D721Med (cell line): ENCODE measurements at regions not wholly inside any gene's neighbourhood (a gene's known extent, or its start where the extent isn't known, plus 50 kb on each side); places are given as distances from the start of the nearest gene placed in this dataset.

ENCODE experiments used
- DNase-seq: peaks from one replicate; pipeline ENCODE4 v3.0.0; 2011; ENCODE audit warnings: low spot score; ENCODE audit not compliant: insufficient read length
- FAIRE-seq: peaks from 2 replicates; lab custom pipeline; 2011; peaks lifted over from hg19 to GRCh38; lab: Jason Lieb, UNC
- TF ChIP-seq, protein P1 (sequence below): IDR thresholded peaks from 2 replicates; pipeline ENCODE4 v1.5.1; 2012; ENCODE audit warnings: mild to moderate bottlenecking, control low read depth; ENCODE audit not compliant: insufficient read depth; ENCODE audit errors: missing control alignments

DNA sequence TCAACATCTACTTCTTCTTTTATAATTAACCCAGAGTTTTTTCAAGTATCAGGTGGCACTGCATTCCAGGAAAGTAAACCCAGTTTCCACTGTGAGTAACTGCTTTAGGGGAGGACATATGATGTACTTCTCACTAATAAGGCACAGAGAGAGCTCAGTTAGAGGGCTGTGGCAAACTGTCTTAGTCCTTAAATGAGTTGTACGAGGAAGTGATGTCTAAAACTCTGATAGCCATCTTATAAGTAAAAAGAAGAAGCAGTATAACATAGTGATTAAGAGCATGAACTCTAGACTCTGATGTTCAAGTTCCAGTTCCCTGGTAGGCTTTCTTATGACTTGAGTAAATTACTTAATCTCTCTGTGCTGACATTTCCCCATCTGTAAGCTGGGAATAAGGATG, 58.7 kb upstream of the PTGS2 start:
- TF ChIP-seq, protein P1, sequence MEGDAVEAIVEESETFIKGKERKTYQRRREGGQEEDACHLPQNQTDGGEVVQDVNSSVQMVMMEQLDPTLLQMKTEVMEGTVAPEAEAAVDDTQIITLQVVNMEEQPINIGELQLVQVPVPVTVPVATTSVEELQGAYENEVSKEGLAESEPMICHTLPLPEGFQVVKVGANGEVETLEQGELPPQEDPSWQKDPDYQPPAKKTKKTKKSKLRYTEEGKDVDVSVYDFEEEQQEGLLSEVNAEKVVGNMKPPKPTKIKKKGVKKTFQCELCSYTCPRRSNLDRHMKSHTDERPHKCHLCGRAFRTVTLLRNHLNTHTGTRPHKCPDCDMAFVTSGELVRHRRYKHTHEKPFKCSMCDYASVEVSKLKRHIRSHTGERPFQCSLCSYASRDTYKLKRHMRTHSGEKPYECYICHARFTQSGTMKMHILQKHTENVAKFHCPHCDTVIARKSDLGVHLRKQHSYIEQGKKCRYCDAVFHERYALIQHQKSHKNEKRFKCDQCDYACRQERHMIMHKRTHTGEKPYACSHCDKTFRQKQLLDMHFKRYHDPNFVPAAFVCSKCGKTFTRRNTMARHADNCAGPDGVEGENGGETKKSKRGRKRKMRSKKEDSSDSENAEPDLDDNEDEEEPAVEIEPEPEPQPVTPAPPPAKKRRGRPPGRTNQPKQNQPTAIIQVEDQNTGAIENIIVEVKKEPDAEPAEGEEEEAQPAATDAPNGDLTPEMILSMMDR: no peak
- no peak for DNase-seq
- peak; percentile 6 for FAIRE-seq

DNA sequence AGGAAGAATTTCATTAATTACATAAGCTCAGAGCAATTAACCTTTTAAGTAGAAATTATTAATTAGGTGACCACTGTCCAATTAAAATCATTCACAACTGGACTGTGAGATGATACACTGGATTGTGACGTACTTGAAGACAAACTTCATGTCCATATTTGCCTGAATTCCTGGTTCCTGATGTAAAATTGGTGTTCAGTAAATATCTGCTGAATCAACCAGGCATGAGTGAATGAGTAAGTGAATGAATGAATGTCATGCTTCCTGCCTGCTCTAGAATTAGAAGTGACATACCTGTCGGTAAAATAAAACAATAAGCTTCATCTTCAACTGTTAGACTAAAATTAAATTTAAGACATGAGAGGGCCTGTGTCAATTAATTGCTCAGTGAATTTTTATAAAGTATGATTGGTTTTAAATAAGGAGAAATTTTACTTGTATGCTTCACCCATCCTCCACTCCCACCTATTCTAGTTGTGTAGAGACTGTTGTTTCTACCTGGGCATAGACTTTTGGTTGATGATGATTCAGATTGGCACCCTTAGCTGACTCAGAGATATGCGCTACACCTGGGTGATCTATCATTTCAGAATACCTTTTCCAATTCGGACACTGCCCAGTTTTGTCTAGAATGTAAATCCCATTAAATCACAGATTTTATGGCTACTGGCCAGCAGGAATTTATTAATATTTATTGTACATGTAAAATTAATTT, 56.9 kb upstream of the PTGS2 start:
- TF ChIP-seq, protein P1: no peak
- FAIRE-seq (peak; percentile 46), DNase-seq (no peak)

DNA sequence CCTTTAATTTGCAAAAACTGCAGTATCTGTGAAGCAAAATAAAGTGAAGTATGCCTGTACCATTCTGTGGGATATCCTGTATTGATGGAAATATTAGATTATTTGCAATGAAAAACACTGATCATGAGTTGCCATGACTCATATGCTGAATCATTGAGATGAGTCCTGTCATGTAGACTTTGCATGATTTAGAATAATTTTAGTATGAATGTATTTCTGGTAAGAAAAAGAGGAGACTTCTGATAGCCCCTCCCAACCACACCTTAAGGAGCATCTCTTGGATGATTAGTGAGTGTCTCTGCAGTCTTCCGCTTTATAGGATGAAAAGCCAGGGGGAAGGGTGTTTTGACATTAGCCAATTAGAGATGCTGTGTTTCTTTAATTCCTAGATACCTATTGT, 55.2 kb upstream of the PTGS2 start:
- DNase-seq (no peak), FAIRE-seq (no peak)
- TF ChIP-seq, protein P1: no peak

DNA sequence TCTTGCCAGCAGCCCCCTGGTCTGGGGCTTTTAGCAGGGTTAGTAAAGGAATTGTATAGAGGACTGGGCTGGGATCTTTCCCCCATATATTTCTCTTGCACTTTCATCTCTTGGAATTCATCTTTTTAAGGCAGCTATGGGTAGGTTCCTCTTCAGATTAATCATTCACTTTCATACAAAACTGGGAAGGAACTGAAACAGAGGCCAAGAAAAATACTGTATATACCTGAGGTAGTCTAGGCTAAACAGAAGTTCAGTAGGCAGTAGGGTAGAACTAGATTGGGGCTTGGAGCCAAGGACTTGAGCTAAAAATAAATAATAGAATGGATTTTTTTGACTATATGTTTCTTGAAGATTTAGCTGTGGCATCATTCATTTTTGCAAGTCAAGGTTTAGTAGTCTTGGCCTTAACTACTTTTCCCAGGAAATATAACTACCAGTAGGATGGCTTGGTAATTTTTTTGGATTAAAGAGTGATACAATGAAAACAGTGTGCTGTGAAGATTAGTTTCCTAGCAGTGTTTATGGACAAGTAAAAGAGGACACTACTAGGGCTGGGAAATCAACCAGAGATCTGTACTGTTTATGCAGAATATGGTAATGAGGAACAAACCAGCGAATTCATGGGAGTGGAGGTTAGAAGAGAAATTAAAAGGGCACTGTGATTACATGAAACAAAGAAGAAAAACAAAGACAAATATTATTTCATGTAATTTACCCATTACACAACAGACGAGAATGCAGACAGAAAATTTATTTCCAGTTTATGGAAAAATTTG, 50.9 kb upstream of the PTGS2 start:
- TF ChIP-seq, protein P1: no peak
- DNase-seq (no peak), FAIRE-seq (no peak)
